Endodermal cell (in vitro differentiated cells): ENCODE measurements at regions not wholly inside any gene's neighbourhood (a gene's known extent, or its start where the extent isn't known, plus 50 kb on each side); places are given as distances from the start of the nearest gene placed in this dataset.

Source experiments
- DNase-seq: peaks from one replicate; pipeline ENCODE4 v3.0.0-alpha.2; 2017
- H3K27ac ChIP-seq: 2 replicates; pipeline ENCODE4 v1.5.1; 2013; ENCODE audit warnings: mild to moderate bottlenecking, low read depth, low read length, moderate library complexity
- H3K27me3 ChIP-seq: 2 replicates; pipeline ENCODE4 v1.6.1; 2013; ENCODE audit warnings: mild to moderate bottlenecking, low read length, moderate library complexity; ENCODE audit not compliant: insufficient read depth, control insufficient read depth, poor library complexity, severe bottlenecking
- H3K36me3 ChIP-seq: 2 replicates; pipeline ENCODE4 v1.7.0; 2013; ENCODE audit warnings: mild to moderate bottlenecking, low read length, moderate library complexity; ENCODE audit not compliant: control insufficient read depth, insufficient read depth
- H3K4me1 ChIP-seq: one replicate; pipeline ENCODE4 v1.7.0; 2013; ENCODE audit warnings: low read length; ENCODE audit not compliant: control insufficient read depth, insufficient read depth
- H3K4me3 ChIP-seq: 2 replicates; pipeline ENCODE4 v1.5.1; 2013; ENCODE audit warnings: mild to moderate bottlenecking, low read length, moderate library complexity
- H3K9ac ChIP-seq: 2 replicates; pipeline ENCODE4 v1.6.1; 2013; ENCODE audit warnings: mild to moderate bottlenecking, low read length, moderate library complexity; ENCODE audit not compliant: poor library complexity, severe bottlenecking; ENCODE audit errors: extremely low read depth
- H3K9me3 ChIP-seq: 2 replicates; pipeline ENCODE4 v1.6.1; 2013; ENCODE audit warnings: mild to moderate bottlenecking, low read length, moderate library complexity; ENCODE audit not compliant: control insufficient read depth
- H3K27ac Mint-ChIP-seq: 2 replicates; pipeline ENCODE4 v1.8.0; 2020; ENCODE audit warnings: mixed read lengths
- H3K27me3 Mint-ChIP-seq: 2 replicates; pipeline ENCODE4 v1.8.0; 2021; ENCODE audit warnings: mild to moderate bottlenecking, mixed read lengths; ENCODE audit not compliant: insufficient read depth
- H3K36me3 Mint-ChIP-seq: 2 replicates; pipeline ENCODE4 v1.8.0; 2020; ENCODE audit warnings: low read depth, mixed read lengths
- H3K4me1 Mint-ChIP-seq: 2 replicates; pipeline ENCODE4 v1.8.0; 2020; ENCODE audit warnings: mixed read lengths
- H3K4me3 Mint-ChIP-seq: 2 replicates; pipeline ENCODE4 v1.8.0; 2020; ENCODE audit warnings: mild to moderate bottlenecking, moderate library complexity, mixed read lengths
- H3K9me3 Mint-ChIP-seq: 2 replicates; pipeline ENCODE4 v1.8.0; 2020; ENCODE audit warnings: mild to moderate bottlenecking, mixed read lengths
- WGBS, 2 experiments: methylation state at CpG; one replicate each; pipeline versions ENCODE4 v1.1.5 to v1.1.7; 2013; ENCODE audit warnings: missing lambda C conversion rate in 2 of 2, mixed read lengths in 1 of 2; ENCODE audit not compliant: insufficient coverage in 1 of 2, insufficient read length in 1 of 2; 5-methylcytosine and 5-hydroxymethylcytosine counted together
- TF ChIP-seq, protein P1 (sequence below): fragments of 200-600 bp; sonication (generic); conservative IDR thresholded peaks from 2 replicates; pipeline ENCODE4 v1.5.0; 2021; ENCODE audit warnings: antibody characterized with exemption, mild to moderate bottlenecking

DNA sequence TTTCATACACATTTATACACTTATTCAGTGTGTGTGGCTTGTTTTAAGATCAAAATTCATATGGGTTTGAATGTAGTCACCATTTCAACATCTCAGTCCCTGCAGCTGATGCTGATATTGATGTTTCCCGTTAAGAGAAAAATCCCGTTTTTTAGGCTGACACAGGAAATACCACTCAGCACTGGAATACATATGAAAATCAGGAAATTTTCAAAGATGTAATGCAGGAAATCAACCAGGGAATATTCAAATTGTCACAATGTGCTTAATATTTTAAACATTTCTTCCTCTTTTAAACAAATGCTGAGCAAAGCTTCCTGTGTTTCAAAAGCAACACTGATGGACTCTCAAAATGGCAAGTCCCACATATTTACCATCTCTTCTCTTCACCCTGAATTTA lies 94.5 kb upstream of the MARCKS start:
- TF ChIP-seq, protein P1, sequence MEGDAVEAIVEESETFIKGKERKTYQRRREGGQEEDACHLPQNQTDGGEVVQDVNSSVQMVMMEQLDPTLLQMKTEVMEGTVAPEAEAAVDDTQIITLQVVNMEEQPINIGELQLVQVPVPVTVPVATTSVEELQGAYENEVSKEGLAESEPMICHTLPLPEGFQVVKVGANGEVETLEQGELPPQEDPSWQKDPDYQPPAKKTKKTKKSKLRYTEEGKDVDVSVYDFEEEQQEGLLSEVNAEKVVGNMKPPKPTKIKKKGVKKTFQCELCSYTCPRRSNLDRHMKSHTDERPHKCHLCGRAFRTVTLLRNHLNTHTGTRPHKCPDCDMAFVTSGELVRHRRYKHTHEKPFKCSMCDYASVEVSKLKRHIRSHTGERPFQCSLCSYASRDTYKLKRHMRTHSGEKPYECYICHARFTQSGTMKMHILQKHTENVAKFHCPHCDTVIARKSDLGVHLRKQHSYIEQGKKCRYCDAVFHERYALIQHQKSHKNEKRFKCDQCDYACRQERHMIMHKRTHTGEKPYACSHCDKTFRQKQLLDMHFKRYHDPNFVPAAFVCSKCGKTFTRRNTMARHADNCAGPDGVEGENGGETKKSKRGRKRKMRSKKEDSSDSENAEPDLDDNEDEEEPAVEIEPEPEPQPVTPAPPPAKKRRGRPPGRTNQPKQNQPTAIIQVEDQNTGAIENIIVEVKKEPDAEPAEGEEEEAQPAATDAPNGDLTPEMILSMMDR: no peak
- H3K36me3 ChIP-seq: no peaks in the 10 kb centered on the region
- Mint-ChIP-seq H3K4me1 (peaks cover 17% of the 10 kb centered on the region), H3K27ac (no peak overlapping the region), H3K9me3 (no peaks in the 10 kb centered on the region), H3K27me3 (peaks cover 18% of the 10 kb centered on the region), H3K36me3 (no peaks in the 10 kb centered on the region), H3K4me3 (no peak overlapping the region)
- no peak overlapping the region for H3K27ac ChIP-seq
- H3K9ac ChIP-seq: no peak overlapping the region
- peak overlapping the region; percentile 19 for H3K4me3 ChIP-seq
- H3K9me3 ChIP-seq: no peaks in the 10 kb centered on the region
- peaks cover 9% of the 10 kb centered on the region for H3K4me1 ChIP-seq
- no peak for DNase-seq
- WGBS, 2 experiments: 82 to 100% methylated on average over 2 of the region's 2 CpGs
- H3K27me3 ChIP-seq: peaks cover 9% of the 10 kb centered on the region

DNA sequence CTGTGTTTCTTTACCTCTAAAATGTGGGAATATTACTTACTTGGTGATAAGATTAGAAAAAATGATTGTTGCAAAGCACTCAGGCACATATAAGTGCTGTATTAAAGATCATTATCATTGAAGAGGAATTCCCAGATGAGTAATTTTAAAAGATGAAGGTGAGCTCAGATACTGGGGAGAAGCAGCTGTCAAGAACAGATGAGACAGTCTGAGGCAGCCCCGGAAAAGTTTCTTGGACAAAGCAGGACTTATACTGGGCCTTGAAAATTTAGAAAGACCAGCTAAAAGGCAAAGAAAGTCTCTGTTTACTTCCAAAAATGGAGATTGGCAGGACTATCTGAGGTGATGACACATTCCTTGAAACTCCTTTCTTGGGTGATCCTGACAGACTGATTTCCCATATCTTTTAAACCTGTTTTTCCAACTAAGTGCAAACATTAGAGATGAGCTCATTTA lies 93.8 kb upstream of the MARCKS start:
- Mint-ChIP-seq H3K36me3 (no peaks in the 10 kb centered on the region), H3K27me3 (peaks cover 18% of the 10 kb centered on the region), H3K27ac (no peak overlapping the region), H3K4me1 (peaks cover 17% of the 10 kb centered on the region), H3K4me3 (no peak overlapping the region), H3K9me3 (no peaks in the 10 kb centered on the region)
- no peak overlapping the region for H3K27ac ChIP-seq
- TF ChIP-seq, protein P1: no peak
- H3K9me3 ChIP-seq: no peaks in the 10 kb centered on the region
- H3K9ac ChIP-seq: no peak overlapping the region
- 96 to 100% methylated on average over 1 of the region's 1 CpG for WGBS, 2 experiments
- no peaks in the 10 kb centered on the region for H3K36me3 ChIP-seq
- peaks cover 9% of the 10 kb centered on the region for H3K27me3 ChIP-seq
- no peak for DNase-seq
- H3K4me3 ChIP-seq: peak overlapping the region; percentile 19
- peaks cover 9% of the 10 kb centered on the region for H3K4me1 ChIP-seq

DNA sequence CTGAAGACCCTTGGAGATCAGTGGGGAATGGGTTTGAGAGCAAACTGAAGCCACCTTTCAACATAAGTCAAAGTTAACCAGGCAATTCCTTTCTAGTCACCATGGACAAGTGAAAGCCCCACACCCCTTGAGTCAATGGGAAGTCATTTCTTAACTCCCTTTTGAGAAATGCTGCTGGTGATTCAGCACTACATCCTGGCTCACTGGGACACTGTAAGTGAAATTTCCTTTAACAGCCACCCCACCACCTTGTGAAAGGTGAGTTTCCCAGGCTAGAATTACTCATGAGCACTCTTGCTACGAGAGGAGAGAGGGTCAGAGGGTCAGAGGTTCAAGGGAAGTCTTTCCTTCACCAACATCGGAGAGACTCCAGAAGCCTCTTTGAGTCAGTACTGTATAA lies 93.3 kb upstream of the MARCKS start:
- peaks cover 9% of the 10 kb centered on the region for H3K27me3 ChIP-seq
- no peak overlapping the region for H3K4me3 Mint-ChIP-seq
- H3K9me3 Mint-ChIP-seq: no peaks in the 10 kb centered on the region
- peak; percentile 47 for DNase-seq
- H3K4me3 ChIP-seq: no peak overlapping the region
- no peaks in the 10 kb centered on the region for H3K36me3 Mint-ChIP-seq
- WGBS, 2 experiments: 79% methylated on average over 2 of the region's 2 CpGs; no CpG with 5 or more reads in 1 of the 2 experiments
- no peak overlapping the region for H3K9ac ChIP-seq
- no peaks in the 10 kb centered on the region for H3K9me3 ChIP-seq
- H3K4me1 Mint-ChIP-seq: peaks cover 17% of the 10 kb centered on the region
- H3K27ac ChIP-seq: no peak overlapping the region
- peaks cover 9% of the 10 kb centered on the region for H3K4me1 ChIP-seq
- TF ChIP-seq, protein P1: no peak
- no peak overlapping the region for H3K27ac Mint-ChIP-seq
- H3K36me3 ChIP-seq: no peaks in the 10 kb centered on the region
- peaks cover 18% of the 10 kb centered on the region for H3K27me3 Mint-ChIP-seq
